ENCODE measurements at regions not wholly inside any gene's neighbourhood (a gene's known extent, or its start where the extent isn't known, plus 50 kb on each side); places are given as distances from the start of the nearest gene placed in this dataset.

DNA sequence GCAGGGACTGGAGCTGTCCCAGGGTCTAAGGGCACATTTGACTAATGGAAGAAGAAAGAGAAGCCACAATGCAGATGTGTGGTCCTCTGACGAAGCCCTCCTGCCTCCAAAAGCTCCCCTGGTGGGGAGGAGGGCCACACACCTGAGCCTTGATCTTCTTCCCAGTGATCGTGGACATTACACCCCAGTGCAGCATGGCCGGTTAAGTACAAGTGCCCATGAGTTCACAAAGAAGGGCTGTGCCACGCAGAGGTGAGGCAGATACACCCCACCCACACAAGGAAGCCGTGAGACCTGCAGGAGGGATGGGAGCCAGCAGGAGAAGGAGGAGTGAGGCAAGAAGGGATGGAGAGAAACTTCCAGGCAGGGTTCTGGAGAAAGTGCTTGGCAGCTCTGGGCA, 199.0 kb upstream of the MVB12B start:
- DNase-seq, result no peak

DNA sequence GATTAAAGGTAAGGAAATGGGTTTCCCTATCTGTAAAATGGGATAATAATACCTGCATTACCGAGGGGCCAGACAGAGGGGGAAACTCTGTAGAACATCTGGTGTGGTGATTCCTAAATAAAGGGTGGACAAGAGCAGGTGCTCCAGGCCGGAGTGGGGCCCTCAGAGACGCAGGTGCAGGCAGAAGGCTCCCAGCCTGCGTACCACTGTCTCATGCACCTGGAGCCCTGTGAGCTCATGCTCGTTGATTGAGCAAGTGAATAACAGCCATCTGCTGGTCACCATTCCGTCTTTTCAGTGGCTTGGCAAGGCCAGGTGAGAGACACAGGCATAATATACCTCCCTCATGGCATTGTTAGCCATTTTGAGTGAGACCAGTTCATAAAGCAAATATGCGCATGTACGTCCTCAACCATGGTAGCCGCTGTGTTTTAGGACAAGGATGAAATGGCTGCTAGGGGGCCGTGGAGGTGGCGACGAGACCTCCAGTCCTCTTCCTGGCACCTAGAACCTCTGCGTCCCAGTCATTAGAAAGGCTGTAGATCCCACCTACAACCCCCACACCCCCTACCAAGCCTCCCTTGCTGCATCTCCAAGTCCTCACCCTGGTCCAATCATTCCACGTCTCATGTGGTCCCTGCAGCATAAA, 198.0 kb upstream of the MVB12B start:
- DNase-seq, result no peak

DNA sequence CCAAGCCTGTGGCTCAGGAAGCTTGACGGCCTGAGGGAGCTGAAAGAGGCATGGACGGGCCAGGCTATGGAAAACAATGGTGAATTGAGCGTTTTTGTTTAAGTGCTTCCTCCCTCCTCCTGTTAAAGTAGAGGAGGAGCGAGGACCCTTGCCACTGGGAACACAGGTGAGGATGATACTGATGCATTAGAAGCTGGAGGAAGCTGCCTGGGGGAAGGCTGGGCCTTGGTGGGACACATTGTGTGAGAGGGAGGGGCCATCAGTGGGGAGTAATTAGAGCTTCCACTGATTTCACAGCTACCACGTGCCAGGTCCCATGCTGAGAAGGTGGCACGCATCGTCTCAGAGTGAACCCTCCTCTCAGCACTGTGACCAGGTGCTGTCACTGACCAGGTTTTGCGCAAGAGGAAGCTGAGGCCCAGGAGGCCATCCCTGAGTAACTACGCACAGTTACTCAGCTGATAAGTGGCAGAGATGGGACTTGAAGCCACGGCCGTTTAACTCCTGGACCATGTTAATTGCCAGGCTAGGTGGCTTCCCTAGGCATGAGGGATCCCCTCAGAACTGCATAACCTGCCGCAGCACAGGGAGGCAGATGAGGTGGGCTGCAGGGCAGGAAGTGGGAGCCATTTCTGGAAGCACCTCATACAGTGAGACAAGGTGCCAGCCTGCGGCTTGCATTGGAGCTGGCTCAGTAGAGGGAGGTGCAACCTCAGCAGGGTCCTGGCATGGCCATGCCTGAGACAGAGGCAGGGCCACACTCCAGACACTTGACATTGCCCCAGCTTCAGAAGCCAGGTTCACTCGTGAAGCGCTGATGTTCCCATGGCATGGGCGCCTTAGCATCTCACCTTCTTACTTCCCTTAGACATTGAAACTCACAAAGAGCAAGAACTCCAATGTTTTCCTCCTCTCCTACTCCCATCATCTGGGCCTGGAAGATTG, 195.3 kb upstream of the MVB12B start:
- no peak for DNase-seq

DNA sequence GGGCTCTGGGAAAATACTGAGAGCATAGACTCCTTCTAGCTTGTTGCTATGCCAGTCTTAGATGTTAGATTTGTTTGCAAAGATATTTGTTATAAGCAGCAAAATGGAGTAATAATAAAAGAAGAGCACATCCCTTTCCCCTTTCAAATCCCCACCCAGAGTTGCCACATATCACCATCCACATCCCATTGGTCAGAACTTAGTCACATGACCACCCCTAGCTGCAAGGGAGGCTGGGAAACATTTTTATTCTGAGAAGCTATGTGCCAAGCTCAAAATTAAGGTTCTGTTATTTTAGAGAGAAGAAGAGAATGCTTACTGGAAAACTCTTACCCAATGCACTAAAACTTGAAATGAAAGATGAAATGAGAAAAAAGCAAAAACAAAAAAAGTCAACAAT, 193.9 kb upstream of the MVB12B start:
- DNase-seq, result no peak

DNA sequence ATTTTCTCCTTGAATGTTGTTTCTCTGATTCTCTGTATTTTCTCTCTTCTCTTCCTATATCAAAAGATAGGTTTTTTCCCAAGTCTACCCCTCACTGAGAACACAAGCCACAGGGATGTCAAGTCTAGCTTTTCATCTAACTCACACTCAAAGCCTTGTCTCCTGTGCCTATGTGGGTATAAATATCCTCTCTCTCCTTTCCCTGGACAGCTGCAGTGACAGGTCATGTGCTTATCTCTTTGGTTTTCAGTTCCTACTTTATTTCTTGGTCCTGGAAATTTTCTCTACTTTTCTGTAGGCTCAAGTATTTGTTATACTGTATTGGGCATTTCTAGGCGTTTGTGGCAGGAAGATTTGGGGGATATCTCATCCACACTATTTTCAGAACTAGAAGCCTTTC, 182.4 kb upstream of the MVB12B start:
- DNase-seq, result no peak

DNA sequence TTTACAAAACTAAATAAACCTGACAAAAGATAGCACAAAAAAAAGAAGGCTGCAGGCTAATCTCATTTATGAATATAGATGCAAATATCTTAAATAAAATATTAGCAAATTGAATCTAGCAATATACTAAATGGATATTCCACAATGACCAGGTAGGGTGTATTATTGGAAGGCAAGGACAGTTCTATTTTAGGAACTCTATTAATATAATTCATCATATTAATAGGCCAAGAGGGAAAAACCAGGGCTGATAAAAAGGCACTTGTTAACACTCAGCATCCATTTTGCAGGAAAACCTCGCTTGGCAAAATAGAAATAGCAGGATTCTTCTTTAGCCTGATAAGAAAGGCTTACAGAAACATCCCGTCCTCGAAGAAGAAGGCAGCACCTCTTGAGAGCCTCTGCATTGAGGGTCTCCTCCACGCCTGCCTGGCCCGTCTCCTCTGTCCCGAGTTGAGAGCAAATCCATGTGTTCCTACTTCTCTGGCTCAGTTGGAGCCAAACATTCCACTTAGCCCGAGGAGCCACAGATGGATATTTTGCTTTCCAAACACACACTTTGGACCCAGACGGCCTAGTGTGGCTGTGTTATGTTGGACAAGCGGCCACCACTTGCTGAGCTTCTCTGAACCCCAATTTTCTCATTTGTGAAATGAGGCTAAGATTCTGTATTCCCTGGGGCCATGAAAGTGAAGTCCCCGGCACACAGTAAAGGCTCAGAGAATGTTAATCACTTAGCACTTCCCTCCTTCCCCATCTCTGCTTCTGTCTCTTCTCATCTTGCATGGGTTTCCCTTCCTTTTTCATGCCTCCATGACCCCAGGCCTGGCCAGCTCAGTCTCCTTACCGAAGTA, 181.8 kb upstream of the MVB12B start:
- no peak for DNase-seq

DNA sequence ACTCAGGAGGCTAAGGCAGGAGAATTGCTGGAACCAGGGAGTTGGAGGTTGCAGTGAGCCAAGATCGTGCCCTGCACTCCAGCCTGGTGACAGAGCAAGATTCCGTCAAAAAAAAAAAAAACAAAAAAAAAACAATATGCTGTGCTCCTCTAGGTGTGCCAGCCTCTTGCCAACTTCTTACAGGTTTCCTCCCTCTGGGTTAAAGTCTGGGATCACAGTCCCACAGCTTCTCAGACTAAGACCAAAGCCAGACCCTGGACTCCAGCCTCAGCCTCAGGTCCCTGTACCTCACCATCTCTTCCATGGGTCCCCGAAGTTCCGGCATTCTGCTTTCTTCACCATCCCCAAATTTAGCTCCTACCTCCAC, 180.8 kb upstream of the MVB12B start:
- no peak for DNase-seq

DNA sequence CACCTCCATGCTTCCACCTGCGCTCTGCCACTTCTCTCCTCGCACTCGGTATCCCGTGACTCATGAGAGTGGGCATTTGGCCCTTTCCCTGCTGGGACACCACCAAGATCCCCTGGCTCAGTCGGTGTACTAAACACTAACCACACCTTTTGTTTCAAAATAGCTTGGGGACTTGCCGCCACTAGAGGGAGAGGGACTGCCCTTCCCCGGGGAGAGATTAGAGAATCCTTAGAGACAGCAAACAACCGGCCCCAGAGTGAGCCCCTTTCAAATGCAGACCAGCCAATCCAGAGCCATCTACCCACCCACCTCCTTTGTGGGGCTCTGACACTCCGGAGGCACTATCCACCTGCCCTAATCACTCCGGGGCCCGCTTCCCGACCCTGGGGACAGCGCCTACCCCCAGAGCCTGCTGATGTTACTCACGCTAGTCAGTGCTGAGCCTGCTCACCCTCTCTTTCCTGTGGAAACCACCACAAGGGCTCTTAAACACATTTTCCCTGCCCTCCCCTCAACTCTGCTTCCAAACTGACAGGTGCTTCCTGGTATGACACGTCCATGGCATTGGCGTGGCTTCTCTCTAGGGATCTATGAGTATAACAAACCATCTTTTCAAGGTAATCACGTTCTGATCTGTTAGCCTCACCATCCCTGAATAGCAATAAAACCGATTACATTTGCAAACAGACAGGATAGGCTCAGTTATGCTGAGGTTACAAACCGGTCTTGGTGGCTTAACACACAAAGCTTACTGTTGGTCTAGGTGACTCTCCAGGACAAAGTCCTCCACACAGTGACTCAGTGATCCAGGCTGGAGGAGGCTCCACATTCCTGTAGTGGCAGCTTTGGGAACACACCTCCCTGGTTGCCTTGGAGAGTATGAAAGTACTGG, 180.1 kb upstream of the MVB12B start:
- DNase-seq, result no peak

DNA sequence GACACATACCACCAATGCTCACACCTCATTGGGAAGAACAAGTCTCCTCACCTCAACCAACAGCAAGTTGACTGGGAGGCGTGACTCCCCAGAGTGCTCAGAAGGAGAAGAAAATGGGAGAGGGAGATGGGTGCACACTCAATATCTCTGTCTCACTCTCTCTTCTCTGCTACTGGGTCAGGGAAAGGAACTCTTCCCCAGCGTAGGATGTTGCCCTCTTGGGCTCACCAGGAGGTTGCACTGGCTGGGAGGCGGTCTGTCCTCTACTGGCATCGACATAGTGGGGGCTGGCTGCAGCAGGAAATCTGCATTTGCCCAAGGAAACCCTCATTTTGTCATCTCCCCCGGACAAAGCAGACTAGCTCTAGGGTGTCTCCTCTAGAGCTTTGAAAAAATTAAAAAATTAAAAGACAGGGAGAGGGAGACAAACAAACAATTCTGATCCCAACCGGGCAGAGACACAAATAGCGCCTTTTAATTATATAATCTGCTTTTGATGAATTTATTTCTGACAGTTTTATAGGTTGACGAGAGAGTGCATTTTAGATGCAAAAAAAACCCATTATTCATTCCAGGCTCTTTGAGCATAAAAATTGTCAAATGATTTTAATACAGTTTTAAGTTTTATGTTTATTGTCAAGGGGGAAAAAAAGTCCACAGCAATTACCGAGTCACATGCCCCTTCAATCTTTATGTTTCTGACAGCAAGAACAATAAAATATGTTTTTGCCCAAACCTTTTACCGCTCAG, 179.3 kb upstream of the MVB12B start:
- no peak for DNase-seq

DNA sequence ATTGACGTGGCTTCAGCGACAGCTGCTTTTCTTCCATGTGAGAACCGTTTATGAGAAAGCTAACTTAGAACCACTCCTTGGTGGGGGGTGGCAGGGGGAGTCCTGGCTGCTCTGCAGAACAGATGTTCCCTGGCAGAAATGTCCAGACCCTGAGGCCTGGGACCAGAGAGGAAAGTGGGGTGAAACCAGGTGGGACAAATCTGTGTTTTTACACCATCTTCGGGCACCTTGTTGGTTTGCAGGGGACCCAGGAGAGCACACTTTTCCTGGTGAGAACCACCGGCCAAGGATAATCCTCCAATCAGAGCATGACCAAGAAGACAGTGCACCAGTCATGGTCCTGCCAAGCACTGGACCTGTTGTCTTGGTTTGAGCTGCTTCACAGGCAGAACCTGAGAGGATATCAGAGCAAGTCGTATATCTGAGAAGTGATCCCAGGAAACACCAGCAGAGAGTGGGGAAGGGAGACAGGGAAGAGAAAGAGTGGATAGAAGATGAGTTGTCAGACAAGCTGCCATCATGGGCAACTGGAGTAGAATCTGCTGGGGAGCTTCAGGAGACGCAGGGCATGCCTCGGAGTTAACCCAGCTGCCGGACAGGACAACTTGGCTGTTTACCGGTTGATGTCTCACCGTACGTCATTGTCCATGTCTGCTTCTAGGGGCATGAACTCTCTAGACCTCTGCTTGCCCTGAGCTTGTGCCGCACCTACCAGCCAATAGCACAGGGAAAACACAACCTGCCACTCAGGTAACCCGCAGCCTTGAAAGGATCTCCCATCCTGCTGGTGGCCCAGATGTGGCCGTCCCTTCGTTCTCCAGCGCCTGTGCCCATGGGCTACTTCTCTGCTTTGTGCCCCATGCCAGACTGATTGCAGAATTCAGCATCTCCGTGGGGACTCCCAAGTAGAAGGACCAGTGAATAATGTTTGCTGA, 178.4 kb upstream of the MVB12B start:
- no peak for DNase-seq

DNA sequence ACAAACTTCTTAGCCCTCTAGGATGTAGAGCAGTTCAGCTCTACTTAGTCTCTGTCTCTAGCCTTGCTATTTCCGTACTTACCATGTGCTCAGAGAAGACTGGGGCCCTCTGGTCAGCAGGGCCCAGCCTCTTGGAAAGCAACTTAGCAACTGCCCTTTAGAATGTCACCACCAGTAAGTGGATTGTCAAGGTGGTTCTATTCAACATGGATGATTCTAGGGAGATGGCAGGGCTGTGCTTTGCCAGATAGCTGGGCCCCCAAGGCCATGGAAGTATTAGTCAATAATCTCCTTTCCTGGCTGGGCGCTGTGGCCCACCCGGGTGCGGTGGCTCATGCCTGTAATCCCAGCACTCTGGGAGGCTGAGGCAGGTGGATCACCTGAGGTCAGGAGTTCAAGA, 177.6 kb upstream of the MVB12B start:
- no peak for DNase-seq

DNA sequence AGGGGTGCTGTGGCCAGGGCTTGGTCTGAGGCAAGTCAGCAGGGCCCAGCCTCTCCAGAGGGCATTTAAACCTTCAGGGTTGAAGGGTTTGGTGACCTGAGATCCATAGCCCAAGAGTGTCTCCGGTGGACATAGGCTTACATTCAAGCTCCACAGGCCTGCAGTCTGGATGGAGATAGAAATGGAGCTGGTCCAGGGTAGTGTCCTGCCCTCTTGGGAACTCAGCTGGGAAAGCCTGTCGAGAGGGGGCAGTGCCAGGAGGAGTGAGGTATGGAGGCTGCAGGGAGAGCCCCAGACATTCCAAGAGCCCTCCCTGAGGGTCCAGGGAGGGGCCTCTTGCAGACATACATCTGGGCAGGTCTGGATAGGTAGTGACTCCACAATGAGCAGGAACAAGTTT, 177.0 kb upstream of the MVB12B start:
- DNase-seq, result no peak

DNA sequence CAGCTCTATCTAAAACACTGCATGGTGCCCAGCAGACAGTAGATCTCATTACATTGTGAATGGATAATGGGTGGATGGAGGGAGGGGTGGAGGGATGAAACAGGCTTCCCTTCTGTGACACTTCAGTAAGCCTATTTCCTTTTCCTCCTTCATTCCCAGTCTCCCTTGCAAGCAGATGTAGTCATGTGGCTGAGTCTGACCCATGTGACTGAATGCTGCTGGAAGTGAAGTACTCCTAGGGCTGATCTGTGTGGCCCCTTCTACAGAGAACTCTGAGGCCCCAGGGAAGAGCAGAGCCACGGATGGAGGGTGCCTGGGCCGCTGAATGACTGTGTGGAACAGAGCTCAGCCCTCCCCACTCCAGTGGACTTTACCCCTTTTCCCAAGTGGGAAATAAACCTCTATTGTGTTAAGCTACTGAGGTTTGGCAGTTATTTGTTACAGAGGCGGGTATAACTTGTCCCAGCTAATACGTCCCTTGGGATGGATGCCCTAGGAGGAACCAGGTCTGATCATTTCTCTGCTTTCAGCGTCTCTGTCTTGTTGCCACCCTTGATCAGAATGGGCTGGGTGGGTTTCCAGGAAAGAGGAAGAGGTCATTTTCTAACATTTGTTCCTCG, 176.1 kb upstream of the MVB12B start:
- DNase-seq, result no peak

DNA sequence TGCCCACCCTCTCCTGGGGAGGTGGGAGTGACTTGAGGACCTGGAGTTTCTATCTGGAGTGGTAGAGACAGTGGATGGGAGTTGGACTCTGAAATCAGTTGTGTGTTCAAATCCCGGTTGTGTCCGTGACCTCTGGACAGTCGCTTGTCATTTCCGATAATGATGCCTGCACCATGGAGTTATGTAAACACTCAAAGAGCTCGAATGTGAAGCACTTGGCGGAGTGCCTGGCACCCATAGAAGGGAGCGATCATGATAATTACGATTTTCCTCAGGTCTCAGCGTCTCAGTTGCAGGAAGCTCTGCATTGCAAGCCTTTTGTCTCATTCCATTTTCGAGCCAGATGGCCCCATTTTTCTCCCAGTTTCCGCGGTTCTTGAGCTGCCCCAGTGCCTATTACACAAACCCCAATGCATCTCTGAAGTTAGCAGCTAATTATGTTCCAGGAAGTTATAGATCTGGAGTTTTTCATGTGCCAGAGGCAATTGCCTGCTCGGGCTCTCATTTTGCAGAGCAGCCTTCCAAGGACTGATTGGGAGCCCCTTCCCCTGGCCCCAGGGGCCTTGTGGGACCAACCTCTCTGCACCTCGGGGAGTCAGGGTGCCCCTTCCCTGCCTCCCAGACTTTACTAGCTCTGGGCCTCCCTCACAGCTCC, 175.5 kb upstream of the MVB12B start:
- DNase-seq, result no peak

DNA sequence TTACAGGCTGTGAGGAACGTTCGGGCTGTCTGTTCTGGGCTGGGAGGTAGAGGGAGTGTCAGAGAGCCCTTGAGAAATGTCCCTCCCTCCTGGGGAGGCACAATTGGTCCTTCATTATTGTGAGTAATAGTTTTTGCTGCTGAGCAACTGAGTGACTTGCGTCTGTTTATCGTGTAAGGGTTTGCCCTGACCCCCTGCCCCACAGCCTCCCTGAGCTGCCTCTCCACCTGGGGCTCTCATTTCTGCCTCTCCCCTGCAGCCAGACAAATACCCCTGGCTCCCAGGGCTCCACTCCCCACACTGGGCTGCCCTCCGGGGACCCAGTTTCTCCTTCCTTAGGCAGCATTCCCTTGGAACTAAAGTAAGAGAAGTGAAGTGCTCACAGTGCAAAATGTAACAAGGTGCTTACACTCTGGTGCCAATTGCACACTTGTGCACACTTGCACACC, 174.9 kb upstream of the MVB12B start:
- no peak for DNase-seq

DNA sequence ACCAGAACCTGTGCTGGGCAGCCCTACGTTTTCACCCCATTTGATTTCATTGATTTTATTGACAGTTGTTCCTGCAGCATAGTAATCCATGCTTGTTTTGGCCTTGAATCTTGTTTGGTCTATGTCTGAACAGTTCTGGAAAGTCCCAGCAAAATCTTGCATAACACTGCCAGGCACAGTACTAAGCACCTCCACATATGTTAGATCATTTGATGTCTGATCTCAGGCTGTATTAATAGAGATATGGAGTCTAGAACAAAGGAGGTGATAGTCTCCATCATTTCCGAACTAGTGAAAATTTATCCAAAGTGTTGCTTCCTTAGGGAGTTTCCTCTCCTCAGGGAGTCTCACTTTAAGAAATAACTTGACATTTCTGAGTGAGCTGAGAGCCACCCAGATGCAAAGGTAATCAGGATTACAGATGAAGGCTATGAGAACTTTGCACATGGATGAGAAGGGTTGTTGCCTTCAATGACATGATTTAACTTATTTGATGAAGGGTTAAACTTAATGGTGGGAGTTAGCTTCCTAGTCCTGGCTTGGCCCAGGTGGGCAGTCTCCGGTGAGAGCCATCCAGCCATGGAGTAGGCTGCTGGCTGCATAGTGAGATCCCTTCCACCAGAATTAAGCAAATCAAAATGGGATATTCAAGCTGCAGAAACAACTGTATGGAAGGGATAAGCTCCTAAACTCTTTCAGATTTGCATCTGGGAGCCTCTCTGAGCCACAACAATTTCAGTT, 173.8 kb upstream of the MVB12B start:
- no peak for DNase-seq

DNA sequence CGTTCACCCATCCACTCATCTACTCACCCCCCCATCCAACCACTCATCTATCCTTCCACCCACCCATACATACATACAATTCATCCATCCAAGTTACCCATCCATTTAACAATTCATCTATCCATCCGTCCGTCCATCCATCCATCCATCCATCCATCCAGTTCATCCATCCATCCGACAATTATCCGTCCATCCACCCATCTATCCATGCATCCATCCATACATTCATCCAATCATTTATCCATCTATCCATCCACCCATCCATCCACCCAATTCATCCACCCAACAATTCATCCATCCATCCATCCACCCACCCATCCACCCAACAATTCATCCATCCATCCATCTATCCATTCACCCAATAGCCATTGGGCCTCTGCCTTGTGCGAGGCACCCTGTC, 173.2 kb upstream of the MVB12B start:
- no peak for DNase-seq

DNA sequence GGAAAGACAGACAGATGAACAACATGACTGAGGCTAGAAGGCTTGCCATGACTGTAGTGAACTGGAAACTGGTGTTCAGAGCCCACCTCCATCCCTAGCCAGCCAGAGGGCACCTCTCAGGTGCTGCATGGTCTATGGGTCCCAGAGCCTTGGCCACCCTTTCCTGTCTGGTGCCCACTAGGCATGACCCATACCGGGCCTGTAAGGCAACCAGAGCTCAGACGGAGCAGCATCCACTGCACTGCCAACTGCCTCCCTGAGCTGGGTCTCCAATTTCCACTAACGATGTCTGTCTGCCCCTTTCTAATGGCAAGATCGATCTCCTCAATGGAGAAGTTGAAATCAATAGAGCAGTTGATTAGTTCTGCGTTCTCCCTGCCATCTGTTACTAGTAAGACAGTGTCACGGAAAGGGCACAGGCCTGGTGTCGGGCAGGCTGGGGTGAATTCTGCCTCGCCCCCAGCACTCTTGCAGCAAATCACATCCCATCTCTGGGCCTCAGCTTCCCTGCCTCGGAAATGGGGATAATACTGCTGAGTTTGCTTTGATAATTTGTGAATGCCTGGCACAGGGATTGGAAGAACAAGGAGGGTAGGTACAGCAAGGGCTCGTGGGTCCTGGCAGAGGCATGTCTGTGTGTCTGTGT, 172.3 kb upstream of the MVB12B start:
- DNase-seq, result no peak
